ENCODE measurements at regions not wholly inside any gene's neighbourhood (a gene's known extent, or its start where the extent isn't known, plus 50 kb on each side); places are given as distances from the start of the nearest gene placed in this dataset.
A peak's percentile ranks its signal among the peaks of the same experiment; 100 is the strongest.

DNA sequence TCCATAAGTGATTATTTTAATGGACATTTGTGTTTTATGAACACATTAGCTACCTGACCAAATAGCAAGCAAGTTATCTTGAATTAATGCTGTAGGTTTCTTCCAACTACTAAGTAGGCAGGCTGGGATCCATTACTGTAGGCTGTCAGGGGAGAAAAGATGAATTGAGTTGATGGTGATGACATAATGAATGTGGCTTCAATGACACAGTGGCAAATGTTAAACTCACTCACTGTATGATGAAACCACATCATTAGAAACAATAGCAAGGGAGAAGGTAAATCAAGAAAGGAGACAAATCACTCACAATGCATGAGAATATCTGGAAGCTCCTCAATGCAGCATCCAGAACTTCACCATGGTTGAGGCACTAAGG is 529.7 kb upstream of the CITED2 start:
- peaks cover 12% of the 10 kb centered on the region for H3K9me3 Mint-ChIP-seq
- no peaks in the 10 kb centered on the region for H3K27me3 Mint-ChIP-seq (ENCODE audit: low read depth)
- no peak overlapping the region for H3K27ac Mint-ChIP-seq (ENCODE audit: unreplicated experiment)
- no peak for DNase-seq (ENCODE audit: low read depth, low spot score)
- peaks cover 43% of the 10 kb centered on the region for H3K4me1 Mint-ChIP-seq
- TF ChIP-seq, protein P1, sequence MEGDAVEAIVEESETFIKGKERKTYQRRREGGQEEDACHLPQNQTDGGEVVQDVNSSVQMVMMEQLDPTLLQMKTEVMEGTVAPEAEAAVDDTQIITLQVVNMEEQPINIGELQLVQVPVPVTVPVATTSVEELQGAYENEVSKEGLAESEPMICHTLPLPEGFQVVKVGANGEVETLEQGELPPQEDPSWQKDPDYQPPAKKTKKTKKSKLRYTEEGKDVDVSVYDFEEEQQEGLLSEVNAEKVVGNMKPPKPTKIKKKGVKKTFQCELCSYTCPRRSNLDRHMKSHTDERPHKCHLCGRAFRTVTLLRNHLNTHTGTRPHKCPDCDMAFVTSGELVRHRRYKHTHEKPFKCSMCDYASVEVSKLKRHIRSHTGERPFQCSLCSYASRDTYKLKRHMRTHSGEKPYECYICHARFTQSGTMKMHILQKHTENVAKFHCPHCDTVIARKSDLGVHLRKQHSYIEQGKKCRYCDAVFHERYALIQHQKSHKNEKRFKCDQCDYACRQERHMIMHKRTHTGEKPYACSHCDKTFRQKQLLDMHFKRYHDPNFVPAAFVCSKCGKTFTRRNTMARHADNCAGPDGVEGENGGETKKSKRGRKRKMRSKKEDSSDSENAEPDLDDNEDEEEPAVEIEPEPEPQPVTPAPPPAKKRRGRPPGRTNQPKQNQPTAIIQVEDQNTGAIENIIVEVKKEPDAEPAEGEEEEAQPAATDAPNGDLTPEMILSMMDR (conservative IDR thresholded peaks at IDR 0.05) = no peak
- no peak overlapping the region for H3K4me3 Mint-ChIP-seq
- peaks cover 5% of the 10 kb centered on the region for H3K36me3 Mint-ChIP-seq (ENCODE audit: low read depth)

DNA sequence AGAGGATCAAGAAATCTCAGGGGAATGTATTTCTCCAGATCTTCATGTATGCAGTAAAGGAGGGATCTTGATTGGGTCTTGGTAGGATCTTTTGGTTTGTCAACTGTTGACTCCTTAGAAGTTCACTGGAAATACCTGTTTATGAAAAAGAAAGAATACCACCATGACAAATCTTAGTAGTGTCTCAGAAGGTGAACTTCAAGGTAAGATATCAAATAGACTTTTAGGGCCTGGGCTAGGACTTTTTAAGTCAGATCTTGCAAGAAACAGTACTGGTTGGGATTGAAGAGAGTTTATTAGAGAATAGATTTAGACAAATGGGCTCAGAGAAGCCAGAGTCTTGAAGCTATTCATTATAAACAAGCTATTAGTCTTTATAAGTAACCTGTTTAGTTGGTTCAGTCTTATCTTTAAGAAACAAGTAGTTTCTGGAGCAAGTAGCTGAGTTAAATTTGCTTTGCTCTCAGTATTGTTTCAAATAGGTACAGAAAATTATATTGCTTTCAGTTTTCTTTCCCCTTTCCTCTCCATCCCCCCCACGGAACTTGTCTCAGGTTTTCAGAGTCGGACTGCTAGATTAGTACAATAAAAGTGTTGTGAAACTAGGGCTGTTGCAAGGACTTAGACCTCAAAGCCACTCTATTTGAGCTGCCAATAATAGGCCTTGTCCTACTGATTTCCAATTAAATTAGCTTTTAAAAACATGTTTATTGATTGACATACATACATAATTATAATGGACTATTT is 529.1 kb upstream of the CITED2 start:
- Mint-ChIP-seq H3K27ac (ENCODE audit: unreplicated experiment) (no peak overlapping the region), H3K4me3 (no peak overlapping the region), H3K36me3 (ENCODE audit: low read depth) (peaks cover 5% of the 10 kb centered on the region), H3K27me3 (ENCODE audit: low read depth) (no peaks in the 10 kb centered on the region), H3K9me3 (peaks cover 14% of the 10 kb centered on the region), H3K4me1 (peaks cover 43% of the 10 kb centered on the region)
- TF ChIP-seq, protein P1 (conservative IDR thresholded peaks at IDR 0.05) = no peak
- no peak for DNase-seq (ENCODE audit: low read depth, low spot score)

DNA sequence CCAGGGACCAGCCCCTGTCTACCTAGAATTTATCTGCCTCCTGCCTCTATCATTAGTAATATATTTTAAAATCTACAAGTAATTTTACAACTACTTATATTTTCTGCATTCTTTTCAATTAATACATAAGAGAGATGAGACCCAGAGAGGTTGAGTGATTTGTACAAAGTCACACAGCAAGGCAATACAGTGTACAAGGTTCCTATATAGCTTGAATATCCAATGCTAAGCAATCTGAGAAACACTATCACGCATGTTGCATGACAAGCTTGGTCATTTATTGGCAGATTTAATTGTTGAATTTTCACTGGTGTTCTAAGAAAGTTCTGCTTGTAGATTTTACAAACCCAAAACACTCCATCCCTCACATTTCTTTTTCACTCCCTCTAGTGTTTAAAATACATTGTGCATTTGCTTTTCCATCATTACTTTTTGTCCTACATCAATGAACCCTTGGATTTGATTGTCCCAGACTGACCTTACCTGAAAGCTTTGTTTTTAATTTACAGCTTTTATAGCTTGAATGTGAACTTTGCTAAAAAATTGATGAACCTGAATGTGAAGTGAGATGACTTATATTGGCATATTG is 520.9 kb upstream of the CITED2 start:
- no peak overlapping the region for H3K4me3 Mint-ChIP-seq

DNA sequence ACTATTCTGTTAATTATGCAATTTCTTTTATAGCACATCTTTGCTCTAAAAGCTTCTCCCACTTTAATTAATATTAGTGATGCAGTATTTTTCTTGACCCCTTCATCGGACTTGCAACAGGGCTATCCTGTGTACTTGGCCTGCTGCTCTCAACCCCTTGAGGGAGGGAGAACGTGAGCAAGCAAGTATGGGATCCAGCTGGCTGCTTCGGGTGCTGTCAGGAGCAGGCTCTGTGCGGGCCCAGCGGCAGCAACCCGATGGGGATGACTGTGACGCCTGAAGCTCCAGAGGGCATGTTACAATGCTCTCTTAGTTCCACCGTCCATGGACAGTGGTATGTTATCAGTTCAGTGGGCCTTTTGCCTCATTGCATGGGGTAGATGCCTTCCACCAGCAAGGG is 519.8 kb upstream of the CITED2 start:
- DNase-seq (ENCODE audit: low read depth, low spot score) = no peak
- peaks cover 5% of the 10 kb centered on the region for H3K9me3 Mint-ChIP-seq
- TF ChIP-seq, protein P1 (conservative IDR thresholded peaks at IDR 0.05) = no peak
- no peak overlapping the region for H3K4me3 Mint-ChIP-seq
- H3K36me3 Mint-ChIP-seq (ENCODE audit: low read depth) = peaks cover 7% of the 10 kb centered on the region
- no peaks in the 10 kb centered on the region for H3K27me3 Mint-ChIP-seq (ENCODE audit: low read depth)
- H3K27ac Mint-ChIP-seq (ENCODE audit: unreplicated experiment) = no peak overlapping the region
- peaks cover 26% of the 10 kb centered on the region for H3K4me1 Mint-ChIP-seq

More for the DNA sequence above, 520.9 kb upstream of the CITED2 start:
- DNase-seq (ENCODE audit: low read depth, low spot score) = no peak
- Mint-ChIP-seq H3K4me1 (peaks cover 17% of the 10 kb centered on the region), H3K36me3 (ENCODE audit: low read depth) (peaks cover 7% of the 10 kb centered on the region), H3K27me3 (ENCODE audit: low read depth) (no peaks in the 10 kb centered on the region), H3K9me3 (peaks cover 9% of the 10 kb centered on the region), H3K27ac (ENCODE audit: unreplicated experiment) (peak overlapping the region; percentile 10)
- TF ChIP-seq, protein P1 (conservative IDR thresholded peaks at IDR 0.05) = peak; percentile 35

DNA sequence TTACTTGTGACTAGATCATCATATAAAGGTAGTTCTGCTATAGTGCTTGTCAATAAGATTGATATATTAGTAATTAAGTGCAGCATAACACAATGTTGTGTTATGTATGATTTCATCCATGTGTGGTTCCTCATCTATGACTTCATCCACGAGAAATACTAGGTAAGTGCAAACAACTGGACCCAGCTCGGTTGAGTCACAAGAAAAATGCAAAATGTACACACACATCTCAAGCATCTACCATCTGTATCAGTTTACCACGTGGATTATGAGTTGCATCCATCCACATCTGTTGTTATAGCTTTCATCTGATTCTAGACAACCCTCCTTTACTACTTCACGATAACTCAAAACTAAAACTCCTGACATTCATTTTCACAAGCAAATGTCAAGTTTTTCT is 517.0 kb upstream of the CITED2 start:
- no peak for DNase-seq (ENCODE audit: low read depth, low spot score)
- TF ChIP-seq, protein P1 (conservative IDR thresholded peaks at IDR 0.05) = no peak
- peaks cover 54% of the 10 kb centered on the region for H3K4me1 Mint-ChIP-seq
- H3K4me3 Mint-ChIP-seq = no peak overlapping the region
- H3K36me3 Mint-ChIP-seq (ENCODE audit: low read depth) = peaks cover 7% of the 10 kb centered on the region
- H3K9me3 Mint-ChIP-seq = peaks cover 2% of the 10 kb centered on the region
- no peaks in the 10 kb centered on the region for H3K27me3 Mint-ChIP-seq (ENCODE audit: low read depth)
- no peak overlapping the region for H3K27ac Mint-ChIP-seq (ENCODE audit: unreplicated experiment)

Data from neural crest cell (in vitro differentiated cells).